ENCODE measurements at regions not wholly inside any gene's neighbourhood (a gene's known extent, or its start where the extent isn't known, plus 50 kb on each side); places are given as distances from the start of the nearest gene placed in this dataset.
A peak's percentile ranks its signal among the peaks of the same experiment; 100 is the strongest.

GRCh38 chr9:16105168-16106020 lies 552.6 kb downstream of the CCDC171 start:
- DNase-seq (ENCODE audit: extremely low spot score, unreplicated experiment), result no peak
- Mint-ChIP-seq H3K36me3 (ENCODE audit: unreplicated experiment) (no peaks in the 10 kb centered on the region), H3K9me3 (ENCODE audit: unreplicated experiment) (no peaks in the 10 kb centered on the region), H3K27ac (ENCODE audit: unreplicated experiment) (peak overlapping the region; percentile 64), H3K4me1 (ENCODE audit: unreplicated experiment) (peaks cover 39% of the 10 kb centered on the region), H3K27me3 (ENCODE audit: unreplicated experiment) (no peaks in the 10 kb centered on the region), H3K4me3 (ENCODE audit: unreplicated experiment) (no peak overlapping the region)
- no peak for TF ChIP-seq CTCF (IDR thresholded peaks at IDR 0.05)

- Mint-ChIP-seq H3K27ac (ENCODE audit: unreplicated experiment) (peak overlapping the region; percentile 64), H3K27me3 (ENCODE audit: unreplicated experiment) (no peaks in the 10 kb centered on the region)
Observed at GRCh38 chr9:16106021-16106571, 553.3 kb downstream of the CCDC171 start.

GRCh38 chr9:16112116-16112515 lies 559.3 kb downstream of the CCDC171 start:
- H3K27me3 Mint-ChIP-seq (ENCODE audit: unreplicated experiment), result no peaks in the 10 kb centered on the region
- no peak overlapping the region for H3K27ac Mint-ChIP-seq (ENCODE audit: unreplicated experiment)
- no peak for TF ChIP-seq CTCF (IDR thresholded peaks at IDR 0.05)

More at GRCh38 chr9:16106021-16106571, 553.3 kb downstream of the CCDC171 start:
- no peak for TF ChIP-seq CTCF (IDR thresholded peaks at IDR 0.05)
- Mint-ChIP-seq H3K4me3 (ENCODE audit: unreplicated experiment) (no peak overlapping the region), H3K36me3 (ENCODE audit: unreplicated experiment) (no peaks in the 10 kb centered on the region), H3K4me1 (ENCODE audit: unreplicated experiment) (peaks cover 36% of the 10 kb centered on the region), H3K9me3 (ENCODE audit: unreplicated experiment) (no peaks in the 10 kb centered on the region)
- no peak for DNase-seq (ENCODE audit: extremely low spot score, unreplicated experiment)

GRCh38 chr9:16115994-16116393 lies 563.2 kb downstream of the CCDC171 start:
- Mint-ChIP-seq H3K4me1 (ENCODE audit: unreplicated experiment) (peaks cover 24% of the 10 kb centered on the region), H3K4me3 (ENCODE audit: unreplicated experiment) (no peak overlapping the region), H3K27ac (ENCODE audit: unreplicated experiment) (no peak overlapping the region), H3K36me3 (ENCODE audit: unreplicated experiment) (no peaks in the 10 kb centered on the region), H3K9me3 (ENCODE audit: unreplicated experiment) (no peaks in the 10 kb centered on the region), H3K27me3 (ENCODE audit: unreplicated experiment) (no peaks in the 10 kb centered on the region)
- TF ChIP-seq CTCF (IDR thresholded peaks at IDR 0.05), result no peak
- DNase-seq (ENCODE audit: extremely low spot score, unreplicated experiment), result no peak

More at GRCh38 chr9:16112116-16112515, 559.3 kb downstream of the CCDC171 start:
- Mint-ChIP-seq H3K4me1 (ENCODE audit: unreplicated experiment) (peaks cover under 1% of the 10 kb centered on the region), H3K9me3 (ENCODE audit: unreplicated experiment) (no peaks in the 10 kb centered on the region), H3K36me3 (ENCODE audit: unreplicated experiment) (no peaks in the 10 kb centered on the region), H3K4me3 (ENCODE audit: unreplicated experiment) (no peak overlapping the region)
- DNase-seq (ENCODE audit: extremely low spot score, unreplicated experiment), result no peak

GRCh38 chr9:16118043-16118442 lies 565.2 kb downstream of the CCDC171 start:
- H3K27me3 Mint-ChIP-seq (ENCODE audit: unreplicated experiment), result no peaks in the 10 kb centered on the region
- H3K4me1 Mint-ChIP-seq (ENCODE audit: unreplicated experiment), result peaks cover 39% of the 10 kb centered on the region
- no peak overlapping the region for H3K4me3 Mint-ChIP-seq (ENCODE audit: unreplicated experiment)
- no peak overlapping the region for H3K27ac Mint-ChIP-seq (ENCODE audit: unreplicated experiment)
- no peaks in the 10 kb centered on the region for H3K9me3 Mint-ChIP-seq (ENCODE audit: unreplicated experiment)
- TF ChIP-seq CTCF (IDR thresholded peaks at IDR 0.05), result no peak
- no peaks in the 10 kb centered on the region for H3K36me3 Mint-ChIP-seq (ENCODE audit: unreplicated experiment)
- no peak for DNase-seq (ENCODE audit: extremely low spot score, unreplicated experiment)

Data from osteocyte (in vitro differentiated cells).